Putamen (tissue), 1 donor: ENCODE measurements at regions not wholly inside any gene's neighbourhood (a gene's known extent, or its start where the extent isn't known, plus 50 kb on each side); places are given as distances from the start of the nearest gene placed in this dataset.
"Not testable (repeated sequence)": the region's sequence is repeated elsewhere in the genome, so short reads cannot be mapped to it uniquely, and the experiment has no call there.

Experiments
- DNase-seq: peaks from one replicate; pipeline ENCODE4 v3.0.0-alpha.2; 2016; ENCODE audit warnings: low spot score

DNA sequence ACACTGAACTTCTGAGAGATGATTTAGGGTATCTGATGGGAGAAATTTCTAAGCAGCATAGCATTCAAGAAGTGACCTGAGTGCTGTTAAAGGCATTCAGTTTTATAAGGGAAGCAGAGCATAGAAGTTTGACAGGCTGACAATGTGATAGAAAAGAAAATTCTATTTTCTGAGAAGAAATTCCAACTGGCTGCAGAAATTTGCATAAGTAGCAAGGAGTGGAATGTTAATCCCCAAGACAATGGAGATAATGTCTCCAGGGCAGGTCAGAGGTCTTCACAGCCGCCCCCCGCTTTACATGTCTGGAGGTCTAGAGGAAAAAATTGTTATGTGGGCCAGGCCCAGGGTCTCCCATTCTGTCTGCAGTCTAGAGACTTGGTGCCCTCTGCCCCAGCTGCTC lies 1361.8 kb upstream of the EYS start:
- DNase-seq, result no peak

GRCh38 chr6:67064323-67064722 lies 1357.3 kb upstream of the EYS start:
- DNase-seq, result no peak

DNA sequence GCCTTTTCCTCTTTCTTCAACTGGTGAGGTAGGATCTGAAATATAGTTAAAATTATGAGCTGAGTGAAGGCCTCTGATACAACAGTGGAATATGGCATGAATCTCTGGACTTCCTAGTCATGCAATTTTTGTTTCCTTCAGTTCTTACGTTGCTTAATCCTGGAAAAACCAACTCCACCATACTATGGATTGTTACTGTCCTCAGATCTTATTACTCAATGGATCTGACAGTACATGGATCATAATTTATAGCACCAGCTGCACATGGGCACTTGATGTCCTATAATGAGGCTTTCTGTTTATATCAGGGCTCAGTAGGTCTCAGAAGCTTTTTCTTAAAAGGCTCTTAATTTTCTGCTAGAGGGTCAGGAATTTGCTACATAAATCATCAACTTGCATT lies 1341.0 kb upstream of the EYS start:
- no peak for DNase-seq

GRCh38 chr6:67045076-67045475 lies 1338.0 kb upstream of the EYS start:
- DNase-seq, result no peak

DNA sequence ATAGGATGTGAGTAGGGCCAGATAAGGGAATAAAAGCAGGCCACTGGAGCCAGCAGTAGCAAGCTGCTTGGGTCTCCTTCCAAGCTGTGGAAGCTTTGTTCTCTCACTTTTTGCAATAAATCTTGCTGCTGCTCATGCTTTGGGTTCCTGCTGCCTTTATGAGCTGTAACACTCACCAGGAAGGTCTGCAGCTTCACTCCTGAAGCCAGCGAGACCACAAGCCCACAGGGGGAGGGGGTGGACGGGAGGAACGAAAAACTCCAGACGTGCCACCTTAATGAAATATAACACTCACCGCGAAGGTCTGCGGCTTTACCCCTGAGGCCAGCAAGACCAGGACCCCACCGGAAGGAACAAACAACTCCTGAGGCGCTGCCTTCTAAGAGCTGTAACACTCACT lies 1324.4 kb upstream of the EYS start:
- DNase-seq, result no peak

DNA sequence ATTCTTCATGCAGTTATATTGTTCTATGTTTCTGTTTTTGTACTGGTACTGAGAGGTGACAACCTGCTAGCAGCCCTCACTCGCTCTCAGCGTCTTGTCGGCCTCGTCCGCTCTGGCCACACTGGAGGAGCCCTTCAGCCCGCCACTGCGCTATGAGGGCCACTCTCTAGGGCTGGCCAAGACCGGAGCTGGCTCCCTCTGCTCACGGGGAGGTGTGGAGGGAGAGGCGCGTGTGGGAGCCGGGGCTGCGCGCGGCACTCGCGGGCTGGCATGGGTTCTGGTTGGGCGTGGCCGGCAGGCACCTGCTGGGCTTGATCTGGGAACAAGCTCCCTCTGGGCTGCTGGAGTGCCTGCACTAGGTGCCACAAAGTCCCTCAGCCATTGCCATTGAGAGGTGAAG lies 1323.8 kb upstream of the EYS start:
- DNase-seq, result no peak

DNA sequence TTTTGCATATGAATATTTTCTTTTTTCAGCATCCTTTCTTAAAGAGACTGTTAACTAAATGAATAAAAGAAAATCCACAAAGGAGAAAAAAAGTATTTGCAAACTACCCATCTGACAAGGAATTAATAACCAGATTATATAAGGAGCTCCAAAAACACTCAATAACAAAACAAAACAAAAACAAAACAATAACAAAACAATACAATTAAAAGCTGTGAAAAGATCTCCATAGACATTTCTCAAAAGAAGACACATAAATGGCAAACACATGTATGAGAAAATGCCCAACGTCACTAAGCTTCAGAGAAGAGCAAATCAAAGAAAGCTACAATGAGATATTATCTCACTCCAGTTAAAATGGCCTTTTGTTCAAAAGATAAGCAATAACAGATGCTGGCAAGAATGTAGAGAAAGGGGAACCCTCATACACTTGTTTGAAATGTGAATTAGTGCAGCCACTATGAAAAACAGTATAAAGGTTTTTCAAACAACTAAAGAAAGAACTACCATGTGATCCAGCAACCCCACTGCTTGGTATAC lies 1310.0 kb upstream of the EYS start:
- DNase-seq, result no peak

DNA sequence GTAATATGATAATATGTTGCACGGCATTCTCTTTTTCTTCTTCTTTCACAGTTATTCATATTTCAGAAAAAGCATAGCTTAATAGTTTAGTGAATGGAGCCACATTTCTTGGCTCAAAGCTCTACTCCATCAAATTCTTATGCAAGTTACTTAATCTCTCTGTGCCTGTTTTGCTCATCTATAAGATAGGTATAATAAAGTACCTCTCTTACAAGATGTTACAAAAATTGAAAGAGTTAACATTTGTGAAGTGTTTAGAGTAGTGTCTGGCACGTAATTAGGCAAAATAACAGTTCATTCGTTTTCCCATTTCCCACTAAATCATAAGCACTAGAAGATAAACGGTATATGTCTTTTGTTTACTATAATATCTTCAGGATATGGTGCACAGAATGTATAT lies 1304.4 kb upstream of the EYS start:
- DNase-seq, result no peak

DNA sequence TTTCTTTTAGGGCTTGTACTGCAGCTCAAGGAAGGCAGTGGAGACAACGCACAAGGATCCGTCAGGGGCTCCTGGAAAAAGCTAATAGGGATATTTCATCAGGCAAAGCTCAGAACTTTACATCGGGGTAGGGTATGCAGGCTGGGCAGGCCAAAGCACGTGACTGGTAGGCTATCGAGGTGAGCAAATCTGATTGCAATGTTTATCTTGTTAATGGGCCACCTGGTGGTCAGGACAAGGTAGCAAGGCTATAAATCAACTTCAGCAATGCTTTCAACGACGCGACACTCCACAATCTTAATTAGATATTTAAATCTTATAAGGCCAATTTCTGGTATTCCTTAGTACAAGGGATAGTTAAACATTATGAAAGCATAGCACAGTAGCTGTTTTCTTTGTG lies 1302.8 kb upstream of the EYS start:
- DNase-seq, result no peak

DNA sequence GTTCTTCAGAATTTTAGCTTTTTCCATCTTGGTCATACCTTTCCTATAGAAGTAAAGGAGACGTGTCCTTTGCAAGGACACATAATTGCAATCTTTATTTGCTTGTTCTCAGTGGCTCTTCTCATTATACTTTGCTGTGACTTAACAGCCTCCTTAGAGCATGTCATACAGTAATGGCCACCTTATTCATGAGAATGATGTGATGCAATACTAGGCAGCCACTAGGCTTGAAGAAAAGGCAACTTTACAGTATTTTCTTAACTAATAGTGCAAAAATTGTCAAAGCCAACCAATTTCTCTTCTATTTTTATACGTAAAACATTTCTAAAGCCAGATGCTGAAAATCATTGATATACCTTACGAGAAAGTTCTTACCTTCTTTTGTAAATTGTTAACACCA lies 1296.8 kb upstream of the EYS start:
- no peak for DNase-seq

DNA sequence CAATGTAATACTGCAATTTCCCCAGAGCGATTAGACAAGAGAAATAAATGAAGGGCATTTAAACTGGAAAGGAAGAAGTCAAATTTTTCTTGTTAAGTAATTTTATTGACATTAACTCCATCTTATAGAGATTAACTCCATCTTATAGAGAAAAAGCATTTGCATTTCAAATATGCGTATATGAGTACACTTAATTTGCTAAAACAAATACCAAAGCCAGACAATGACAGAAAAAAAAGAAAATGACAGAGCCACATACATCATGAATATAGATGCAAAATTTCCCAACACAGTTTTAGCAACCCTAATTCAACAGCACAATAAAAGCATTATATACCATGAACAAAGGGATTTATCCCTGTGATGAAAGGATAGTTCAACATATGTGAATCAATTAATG lies 1293.1 kb upstream of the EYS start:
- DNase-seq, result no peak

DNA sequence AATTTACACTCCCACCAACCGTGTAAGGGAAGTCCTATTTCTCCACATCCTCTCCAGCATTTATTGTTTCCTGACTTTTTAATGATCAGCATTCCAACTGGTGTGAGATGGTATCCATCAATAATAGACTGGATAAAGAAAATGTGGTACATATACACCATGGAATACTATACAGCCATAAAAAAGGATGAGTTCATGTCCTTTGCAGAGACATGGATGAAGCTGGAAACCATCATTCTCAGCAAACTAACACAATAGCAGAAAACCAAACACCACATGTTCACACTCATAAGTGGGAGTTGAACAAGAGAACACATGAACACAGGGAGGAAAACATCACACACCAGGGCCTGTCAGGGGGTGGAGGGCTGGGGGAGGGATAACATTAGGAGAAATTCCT lies 1290.6 kb upstream of the EYS start:
- not testable (repeated sequence) for DNase-seq

GRCh38 chr6:66995669-66996068 lies 1288.6 kb upstream of the EYS start:
- DNase-seq, result no peak

DNA sequence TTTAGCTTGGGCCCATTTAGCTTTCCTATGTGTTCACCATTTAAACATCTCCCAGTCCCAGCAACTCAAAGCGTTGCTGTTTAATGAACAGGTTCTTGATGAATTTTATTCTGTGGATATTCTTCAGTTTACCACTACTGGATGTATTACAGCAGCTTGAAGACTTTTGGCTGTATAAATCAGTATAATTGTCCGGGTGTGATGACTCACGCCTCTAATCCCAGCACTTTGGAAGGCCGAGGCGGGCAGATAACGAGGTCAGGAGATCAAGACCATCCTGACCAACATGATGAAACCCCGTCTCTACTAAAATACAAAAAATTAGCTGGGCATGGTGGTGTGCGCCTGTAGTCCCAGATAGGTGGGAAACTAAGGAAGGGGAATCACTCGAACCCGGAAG lies 1286.7 kb upstream of the EYS start:
- DNase-seq, result not testable (repeated sequence)

GRCh38 chr6:66993272-66993671 lies 1286.2 kb upstream of the EYS start:
- DNase-seq, result no peak

DNA sequence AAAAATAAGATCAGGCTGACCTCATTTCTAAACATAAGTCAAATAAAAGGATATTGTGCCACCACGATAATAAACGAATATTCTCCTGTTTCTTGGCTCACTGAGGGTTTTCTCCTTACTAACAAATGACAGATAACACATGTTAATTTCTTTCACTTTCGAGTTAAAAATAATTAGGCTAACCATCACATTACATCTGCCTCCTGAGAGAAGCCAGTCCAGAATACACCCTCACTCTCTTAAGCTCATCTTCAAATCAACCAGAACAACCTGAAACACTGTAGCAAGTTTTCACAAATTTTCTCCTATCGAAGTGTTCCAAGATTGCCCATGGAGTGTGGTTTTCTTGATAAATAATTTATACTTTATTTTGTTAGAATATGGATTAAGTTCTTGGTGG lies 1285.6 kb upstream of the EYS start:
- DNase-seq, result no peak

GRCh38 chr6:66986940-66987339 lies 1279.9 kb upstream of the EYS start:
- DNase-seq, result no peak

- DNase-seq, result no peak
Observed at GRCh38 chr6:66985816-66986215, 1278.8 kb upstream of the EYS start.

- no peak for DNase-seq
Observed at GRCh38 chr6:66970373-66970772, 1263.3 kb upstream of the EYS start.

DNA sequence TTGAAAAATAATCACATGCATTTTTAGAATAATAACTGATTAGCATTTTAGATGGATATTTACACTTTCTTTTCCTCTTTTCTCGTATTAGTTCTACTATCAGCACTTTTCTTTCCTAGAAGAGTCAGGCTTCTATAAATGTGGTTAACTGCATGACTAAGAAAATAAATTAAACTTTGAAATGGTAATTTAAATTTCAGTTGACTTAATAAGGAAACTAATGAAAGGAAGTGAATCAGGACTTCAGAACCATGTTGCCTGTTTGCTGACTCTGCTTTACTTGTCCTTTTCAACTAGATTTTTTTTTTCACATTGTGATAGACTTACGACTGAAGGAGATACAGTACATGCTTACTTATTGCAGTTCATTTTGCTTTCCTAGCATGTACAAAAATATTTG lies 1258.2 kb upstream of the EYS start:
- DNase-seq, result no peak

DNA sequence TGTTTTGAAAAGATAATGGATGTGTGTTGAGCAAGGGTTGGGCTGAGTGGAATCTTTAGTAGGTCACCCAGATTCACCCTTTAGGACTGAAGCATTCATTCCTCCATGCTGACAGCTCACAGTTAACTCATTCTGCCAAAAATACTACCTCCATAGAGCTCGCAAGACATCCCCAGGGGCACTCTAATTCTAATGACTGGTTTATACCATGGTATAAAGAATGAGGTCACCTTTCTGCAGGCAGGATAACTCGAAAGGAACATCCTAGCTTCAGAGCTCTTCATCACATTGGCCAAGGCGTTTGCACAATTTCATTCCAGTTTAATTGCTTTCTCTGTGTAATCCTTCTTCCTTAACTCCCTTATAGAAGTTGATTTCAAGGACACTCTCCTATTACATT lies 1257.2 kb upstream of the EYS start:
- DNase-seq, result no peak

DNA sequence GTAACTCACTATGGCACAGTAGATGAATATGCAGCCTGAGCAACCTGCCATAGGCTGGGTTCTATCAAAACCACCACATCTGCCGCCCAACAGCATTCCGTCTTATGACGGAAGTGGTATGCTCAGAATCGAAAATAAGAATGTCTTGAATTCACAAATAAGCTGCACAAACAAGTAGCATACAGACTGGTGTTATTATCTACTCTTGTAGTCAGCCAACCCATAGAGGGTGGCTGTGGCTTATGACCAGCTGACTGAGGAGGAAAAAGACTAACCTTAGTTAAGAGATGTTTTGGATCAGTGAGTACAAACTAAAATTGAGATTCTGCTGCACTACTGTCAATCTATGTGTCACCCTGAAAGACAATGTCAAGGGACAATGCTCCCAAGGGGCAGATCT lies 1255.1 kb upstream of the EYS start:
- DNase-seq, result no peak

- DNase-seq, result no peak
Observed at GRCh38 chr6:66961191-66961590, 1254.2 kb upstream of the EYS start.

GRCh38 chr6:66949191-66949661 lies 1242.2 kb upstream of the EYS start:
- DNase-seq, result no peak

GRCh38 chr6:66948106-66948505 lies 1241.1 kb upstream of the EYS start:
- no peak for DNase-seq
